Tibial artery (tissue), 4 donors: ENCODE measurements at regions not wholly inside any gene's neighbourhood (a gene's known extent, or its start where the extent isn't known, plus 50 kb on each side); places are given as distances from the start of the nearest gene placed in this dataset.

ENCODE experiments used
- DNase-seq, 2 donors: peaks; one replicate each; pipeline ENCODE4 v3.0.0-alpha.2; 2019
- H3K27ac ChIP-seq, 2 donors: fragments of 200-600 bp; sonication (generic) in 1 of 2; 1 replicate in 1 of 2; 2 replicates in 1 of 2; pipeline ENCODE4 v1.5.1; 2018 to 2019; ENCODE audit warnings: mild to moderate bottlenecking in 1 of 2
- H3K27me3 ChIP-seq, 2 donors: fragments of 200-600 bp; sonication (generic) in 1 of 2; one replicate each; pipeline versions ENCODE4 v1.5.1 to v1.6.0; 2016 to 2019
- H3K36me3 ChIP-seq, 3 donors: fragments of 200-600 bp; sonication (generic) in 2 of 3; one replicate each; pipeline ENCODE4 v1.5.1; 2016 to 2019; ENCODE audit warnings: mild to moderate bottlenecking in 2 of 3
- H3K4me1 ChIP-seq, 4 donors: fragments of 200-600 bp; sonication (generic) in 2 of 4; 1 replicate in 3 of 4; 2 replicates in 1 of 4; pipeline ENCODE4 v1.5.1; 2016 to 2019
- H3K4me3 ChIP-seq, 2 donors: fragments of 200-600 bp; sonication (generic) in 1 of 2; 1 replicate in 1 of 2; 2 replicates in 1 of 2; pipeline ENCODE4 v1.5.1; 2018 to 2019; ENCODE audit warnings: mild to moderate bottlenecking in 2 of 2
- H3K9me3 ChIP-seq, 3 donors: fragments of 200-600 bp; sonication (generic) in 1 of 3; one replicate each; pipeline ENCODE4 v1.5.1; 2016 to 2019
- CTCF ChIP-seq, 2 experiments: fragments of 200-600 bp in 1 of 2; fragments of 450-650 bp in 1 of 2; IDR thresholded peaks; one replicate each; pipeline ENCODE4 v1.5.1; 2017 to 2019; ENCODE audit warnings: antibody characterized with exemption in 2 of 2, mild to moderate bottlenecking in 1 of 2, moderate library complexity in 1 of 2
- intact Hi-C: fragments of 100-400 bp; cut with DNase I; formaldehyde crosslinking; loops from one replicate; pipeline ENCODE4 v1.15.0; 2023; ENCODE audit warnings: low total_unique reads

GRCh38 chr5:96048763-96049162, 87.1 kb upstream of the ELL2 start:
- intact Hi-C loops, result no loop called here
- TF ChIP-seq CTCF (IDR thresholded peaks at IDR 0.05), result no peak
- no peak overlapping the region for H3K4me3 ChIP-seq
- H3K9me3 ChIP-seq, result no peaks in the 10 kb centered on the region
- DNase-seq, result no peak
- H3K27me3 ChIP-seq, result no peaks in the 10 kb centered on the region
- peak overlapping the region in 1 of 2 donors; percentile 65 for H3K27ac ChIP-seq
- no peaks in the 10 kb centered on the region for H3K36me3 ChIP-seq
- peaks cover 0 to 49% (median 29%) of the 10 kb centered on the region in 4 donors for H3K4me1 ChIP-seq

GRCh38 chr5:96045888-96046287, 84.2 kb upstream of the ELL2 start:
- H3K4me1 ChIP-seq, result peaks cover 0 to 23% (median 17%) of the 10 kb centered on the region in 4 donors
- no peak for DNase-seq
- no peaks in the 10 kb centered on the region for H3K9me3 ChIP-seq
- no peaks in the 10 kb centered on the region for H3K36me3 ChIP-seq
- TF ChIP-seq CTCF (IDR thresholded peaks at IDR 0.05), result no peak
- H3K4me3 ChIP-seq, result no peak overlapping the region
- no peak overlapping the region for H3K27ac ChIP-seq
- intact Hi-C loops, result no loop called here
- H3K27me3 ChIP-seq, result no peaks in the 10 kb centered on the region

- H3K27ac ChIP-seq, result no peak overlapping the region
- peaks cover 0 to under 1% (median 0%) of the 10 kb centered on the region in 4 donors for H3K4me1 ChIP-seq
- intact Hi-C loops, result no loop called here
- no peak for DNase-seq
- H3K4me3 ChIP-seq, result no peak overlapping the region
- H3K36me3 ChIP-seq, result no peaks in the 10 kb centered on the region
- TF ChIP-seq CTCF (IDR thresholded peaks at IDR 0.05), result no peak
- H3K27me3 ChIP-seq, result no peaks in the 10 kb centered on the region
- H3K9me3 ChIP-seq, result no peaks in the 10 kb centered on the region
Measured at GRCh38 chr5:96043446-96043845, 81.8 kb upstream of the ELL2 start.

- DNase-seq, result no peak
Measured at GRCh38 chr5:96037128-96037527, 75.5 kb upstream of the ELL2 start.

GRCh38 chr5:96036301-96036700, 74.7 kb upstream of the ELL2 start:
- H3K27me3 ChIP-seq, result no peaks in the 10 kb centered on the region
- no peak for TF ChIP-seq CTCF (IDR thresholded peaks at IDR 0.05)
- H3K4me3 ChIP-seq, result no peak overlapping the region
- no peak for DNase-seq
- peak overlapping the region in 1 of 2 donors; percentile 20 for H3K27ac ChIP-seq
- intact Hi-C loops, result no loop called here
- peaks cover 0 to 21% (median 2%) of the 10 kb centered on the region in 4 donors for H3K4me1 ChIP-seq
- no peaks in the 10 kb centered on the region for H3K9me3 ChIP-seq
- H3K36me3 ChIP-seq, result no peaks in the 10 kb centered on the region

More at GRCh38 chr5:96037128-96037527, 75.5 kb upstream of the ELL2 start:
- intact Hi-C loops, result no loop called here
- no peaks in the 10 kb centered on the region for H3K36me3 ChIP-seq
- H3K27me3 ChIP-seq, result no peaks in the 10 kb centered on the region
- H3K4me3 ChIP-seq, result no peak overlapping the region
- H3K27ac ChIP-seq, result peak overlapping the region; percentile 20
- TF ChIP-seq CTCF (IDR thresholded peaks at IDR 0.05), result no peak
- no peaks in the 10 kb centered on the region for H3K9me3 ChIP-seq
- peaks cover 0 to 21% (median 2%) of the 10 kb centered on the region in 4 donors for H3K4me1 ChIP-seq

- no peak for TF ChIP-seq CTCF (IDR thresholded peaks at IDR 0.05)
- Histone ChIP-seq H3K27me3 (no peaks in the 10 kb centered on the region), H3K4me1 (peaks cover 0 to 21% (median 2%) of the 10 kb centered on the region in 4 donors), H3K4me3 (no peak overlapping the region), H3K9me3 (no peaks in the 10 kb centered on the region), H3K27ac (no peak overlapping the region), H3K36me3 (no peaks in the 10 kb centered on the region)
- intact Hi-C loops, result no loop called here
- no peak for DNase-seq
Measured at GRCh38 chr5:96035796-96036195, 74.1 kb upstream of the ELL2 start.
